Pulmonary artery endothelial cell (primary cell): ENCODE measurements at regions not wholly inside any gene's neighbourhood (a gene's known extent, or its start where the extent isn't known, plus 50 kb on each side); places are given as distances from the start of the nearest gene placed in this dataset.
A peak's percentile ranks its signal among the peaks of the same experiment; 100 is the strongest.

Experiments used
- DNase-seq: peaks from one replicate; pipeline ENCODE4 v3.0.0-alpha.2; 2011; ENCODE audit warnings: low read depth, low spot score

GRCh38 chr6:2505624-2506023 lies 245.1 kb downstream of the MYLK4 start:
- no peak for DNase-seq

DNA sequence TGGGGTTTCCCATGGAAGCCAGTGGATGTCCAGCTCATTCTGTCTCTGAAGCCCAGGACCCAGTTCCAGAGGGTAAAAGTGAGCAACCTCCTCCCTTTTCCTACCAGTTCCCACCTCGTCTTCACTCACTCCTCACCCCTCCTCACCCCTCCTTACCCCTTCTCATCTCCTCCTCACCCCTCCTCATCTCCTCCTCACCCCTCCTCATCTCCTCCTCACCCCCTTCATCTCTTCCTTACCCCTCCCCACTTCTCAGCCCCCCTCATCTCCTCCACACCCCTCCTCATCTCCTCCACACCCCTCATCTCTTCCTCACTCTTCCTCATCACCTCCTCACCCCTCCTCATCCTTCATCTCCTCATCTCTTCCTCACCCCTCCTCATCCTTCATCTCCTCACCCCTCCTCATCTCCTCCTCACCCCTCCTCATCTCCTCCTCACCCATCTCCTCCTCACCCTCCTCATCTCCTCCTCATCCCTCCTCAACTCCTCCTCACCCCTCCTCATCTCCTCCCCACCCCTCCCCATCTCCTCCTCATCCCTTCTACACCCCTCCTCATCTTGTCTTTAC lies 246.1 kb downstream of the MYLK4 start:
- DNase-seq: no peak

DNA sequence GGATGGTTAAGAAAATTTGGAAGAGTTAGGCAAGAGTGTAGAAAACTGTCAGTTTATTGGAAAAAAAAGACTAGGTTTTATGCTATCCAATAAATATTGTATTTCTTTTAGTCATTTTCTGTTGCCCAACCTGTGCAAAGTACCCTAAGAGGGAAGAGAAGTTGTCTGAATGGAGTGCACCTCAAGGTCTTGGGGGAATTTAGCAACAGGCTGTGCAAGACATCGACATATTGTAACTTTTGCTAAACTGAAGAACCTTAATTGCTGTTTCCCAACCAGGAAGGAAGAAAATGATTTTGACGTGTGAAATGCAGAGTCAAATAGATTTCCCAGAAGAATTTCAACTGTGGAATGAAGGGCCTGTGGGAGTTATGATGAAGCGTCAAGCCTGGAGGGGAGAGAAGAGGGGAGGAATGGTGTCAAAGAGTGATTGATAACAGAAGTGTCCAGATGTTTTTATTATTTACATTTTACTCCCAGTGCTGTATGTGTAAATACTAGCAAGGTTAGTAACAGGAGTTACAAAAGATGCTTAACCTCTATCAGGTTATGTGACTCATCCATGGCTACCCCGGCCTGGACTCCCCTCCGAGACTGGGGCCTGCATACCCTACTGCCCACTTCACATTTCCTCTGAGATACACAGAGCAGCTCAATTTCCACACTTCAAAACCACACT lies 246.8 kb downstream of the MYLK4 start:
- no peak for DNase-seq

- no peak for DNase-seq
Observed at GRCh38 chr6:2502998-2503674, 247.6 kb downstream of the MYLK4 start.

GRCh38 chr6:2502096-2502997 lies 248.4 kb downstream of the MYLK4 start:
- DNase-seq: no peak

GRCh38 chr6:2497922-2498623 lies 252.6 kb downstream of the MYLK4 start:
- peak; percentile 67 for DNase-seq

DNA sequence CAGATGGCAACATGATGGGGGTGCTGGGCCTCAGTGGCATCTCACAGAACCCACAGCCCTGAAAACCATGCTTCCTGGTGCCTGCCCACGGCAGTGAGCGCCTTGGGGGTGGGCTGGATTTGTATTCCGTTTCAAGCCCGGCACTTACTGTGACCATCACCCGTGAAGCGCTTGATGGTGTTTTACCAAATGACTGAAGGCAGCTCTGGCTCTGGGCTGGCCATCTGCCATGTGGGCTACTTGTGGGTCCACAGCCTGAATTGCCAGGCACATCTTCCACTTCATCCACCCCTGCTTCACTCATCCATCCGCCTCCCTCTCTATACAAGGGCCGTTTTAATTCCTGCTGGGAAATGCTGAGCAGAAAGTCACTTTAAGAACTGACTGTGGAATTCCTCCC lies 250.9 kb upstream of the GMDS start:
- no peak for DNase-seq

GRCh38 chr6:2492686-2493523 lies 247.5 kb upstream of the GMDS start:
- DNase-seq: no peak

GRCh38 chr6:2491137-2491536 lies 245.7 kb upstream of the GMDS start:
- no peak for DNase-seq

- DNase-seq: no peak
Observed at GRCh38 chr6:2488578-2488977, 243.2 kb upstream of the GMDS start.

GRCh38 chr6:2485116-2485515 lies 239.7 kb upstream of the GMDS start:
- no peak for DNase-seq

DNA sequence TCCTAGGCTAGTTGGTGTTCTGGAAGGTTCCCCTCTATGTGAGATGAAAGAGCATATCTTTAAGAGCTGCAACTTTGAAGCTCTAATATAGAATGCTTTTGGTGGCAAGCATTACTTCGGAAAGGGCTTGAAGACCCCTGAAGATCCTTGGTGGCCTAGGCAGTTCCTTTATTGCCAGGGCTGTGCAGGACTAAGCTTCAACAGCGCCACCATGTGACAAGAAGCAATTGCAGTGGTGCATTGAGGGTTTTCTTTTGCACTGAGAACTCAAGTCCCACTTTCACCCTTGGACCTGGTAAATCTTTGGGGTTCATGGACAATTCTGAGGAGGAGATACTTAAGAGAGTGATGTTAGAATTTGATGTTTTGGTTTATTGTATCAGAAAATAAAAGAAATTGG lies 237.4 kb upstream of the GMDS start:
- no peak for DNase-seq

DNA sequence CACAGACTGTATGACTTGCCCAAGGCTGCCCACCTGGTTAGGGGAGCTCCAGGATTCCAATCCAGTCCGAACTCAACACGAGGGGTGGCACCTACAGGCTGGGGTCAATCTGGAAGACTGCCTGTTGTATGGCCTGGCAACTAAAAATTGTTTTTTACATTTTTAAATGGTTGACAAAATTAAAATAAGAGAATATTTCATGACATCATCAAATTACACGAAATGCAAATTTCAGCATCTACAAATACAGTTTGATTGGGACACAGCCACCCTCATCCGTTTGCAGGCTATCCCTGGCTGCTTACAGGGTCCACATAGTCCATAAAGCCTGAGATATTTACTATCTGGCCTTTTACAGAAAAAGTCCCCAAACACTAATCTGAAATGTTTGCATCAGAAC lies 235.9 kb upstream of the GMDS start:
- DNase-seq: no peak

GRCh38 chr6:2480267-2480966 lies 235.0 kb upstream of the GMDS start:
- no peak for DNase-seq

- DNase-seq: no peak
Observed at GRCh38 chr6:2478200-2478599, 232.8 kb upstream of the GMDS start.

GRCh38 chr6:2477666-2478065 lies 232.3 kb upstream of the GMDS start:
- no peak for DNase-seq

DNA sequence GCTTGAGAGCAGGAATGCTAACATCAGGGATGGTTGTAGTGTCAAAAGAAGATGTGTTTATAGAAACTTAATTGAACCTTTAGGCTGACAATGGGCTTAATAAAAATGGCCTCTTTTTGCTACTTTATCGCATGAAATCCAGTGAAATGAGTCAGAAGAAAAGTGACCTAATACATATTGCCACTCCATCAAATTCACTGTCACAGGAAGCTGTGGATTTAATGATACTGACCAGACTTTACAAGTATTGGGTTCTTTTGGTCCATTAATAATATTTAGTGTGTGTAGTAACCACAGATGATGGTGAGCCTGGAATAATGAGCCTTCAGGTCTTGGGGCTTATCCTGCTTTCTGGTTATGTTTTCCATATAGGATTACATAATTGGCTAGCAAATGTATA lies 231.8 kb upstream of the GMDS start:
- no peak for DNase-seq

GRCh38 chr6:2476376-2476775 lies 231.0 kb upstream of the GMDS start:
- DNase-seq: no peak

DNA sequence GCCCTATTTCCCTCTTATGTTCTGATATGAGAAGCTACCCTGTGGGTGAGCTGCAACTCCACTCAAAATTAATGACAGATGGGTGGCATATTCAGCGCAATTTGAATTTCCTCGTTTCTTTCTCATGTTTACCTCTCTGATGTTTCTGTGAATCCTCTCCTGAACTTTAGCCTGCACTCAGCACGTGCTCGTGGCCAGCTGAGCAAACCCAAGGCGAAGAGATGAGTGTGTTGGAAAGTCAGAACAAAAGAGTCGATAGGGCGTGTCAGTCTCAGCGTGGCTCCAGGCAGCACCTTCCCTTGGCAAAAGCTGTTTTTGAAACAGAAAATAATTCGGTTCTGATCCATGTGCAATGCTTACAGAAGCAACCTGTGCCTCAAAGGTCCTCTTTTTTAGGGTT lies 226.1 kb upstream of the GMDS start:
- no peak for DNase-seq

GRCh38 chr6:2469428-2469827 lies 224.0 kb upstream of the GMDS start:
- DNase-seq: no peak
